ENCODE measurements at regions not wholly inside any gene's neighbourhood (a gene's known extent, or its start where the extent isn't known, plus 50 kb on each side); places are given as distances from the start of the nearest gene placed in this dataset.

GRCh38 chr2:125445495-125445894, 1210.5 kb upstream of the GYPC start:
- Histone ChIP-seq H3K79me2 (ENCODE audit: low read length) (no peaks in the 10 kb centered on the region), H3K27ac (ENCODE audit: low read length) (no peak overlapping the region), H3K4me2 (ENCODE audit: low read length) (no peak overlapping the region), H3K36me3 (ENCODE audit: low read depth, low read length) (no peaks in the 10 kb centered on the region), H3K9me2 (replicated peaks; ENCODE audit: low read length) (no peaks in the 10 kb centered on the region), H4K20me1 (ENCODE audit: low read length) (no peaks in the 10 kb centered on the region), H3K9ac (ENCODE audit: low read length) (no peak overlapping the region), H3K27me3 (ENCODE audit: low read length) (no peaks in the 10 kb centered on the region), H3F3A (ENCODE audit: low read length, unreplicated experiment) (no peaks in the 10 kb centered on the region), H3K4me3 (ENCODE audit: low read length) (no peak overlapping the region), H3K9me3 (ENCODE audit: low read length) (no peaks in the 10 kb centered on the region), H2AFZ (ENCODE audit: low read length) (no peak overlapping the region), H3K4me1 (ENCODE audit: insufficient read depth, low read length) (no peaks in the 10 kb centered on the region)
- ChIA-PET CTCF (no interaction called here), POLR2A (ENCODE audit: unreplicated experiment) (no interaction called here)
- no peak for TF ChIP-seq EZH2phosphoT487 (IDR thresholded peaks at IDR 0.05; ENCODE audit: borderline replicate concordance, low read length)
- no peak for TF ChIP-seq CTCF (conservative IDR thresholded peaks at IDR 0.05; ENCODE audit: low read depth, low read length)
- TF ChIP-seq EZH2 (IDR thresholded peaks at IDR 0.05; ENCODE audit: low read length, unreplicated experiment): no peak
- BruUV-seq (replicated peaks): no TSS peak
- DNase-seq (no peak), ATAC-seq (no peak)
- intact Hi-C loops (cut with micrococcal nuclease): no loop called here

GRCh38 chr2:125450092-125450491, 1205.9 kb upstream of the GYPC start:
- no peaks in the 10 kb centered on the region for H4K20me1 ChIP-seq (ENCODE audit: low read length)
- no peaks in the 10 kb centered on the region for H3K27me3 ChIP-seq (ENCODE audit: low read length)
- no peaks in the 10 kb centered on the region for H3K4me1 ChIP-seq (ENCODE audit: insufficient read depth, low read length)
- no peaks in the 10 kb centered on the region for H3K9me2 ChIP-seq (replicated peaks; ENCODE audit: low read length)
- ATAC-seq: no peak
- H3K9me3 ChIP-seq (ENCODE audit: low read length): peaks cover 6% of the 10 kb centered on the region; the same call in 1 of the 2 replicates
- no TSS peak for BruUV-seq (replicated peaks)
- H3K4me3 ChIP-seq (ENCODE audit: low read length): no peak overlapping the region
- H2AFZ ChIP-seq (ENCODE audit: low read length): no peak overlapping the region
- no peak overlapping the region for H3K4me2 ChIP-seq (ENCODE audit: low read length)
- DNase-seq: no peak
- H3K9ac ChIP-seq (ENCODE audit: low read length): no peak overlapping the region
- no peaks in the 10 kb centered on the region for H3F3A ChIP-seq (ENCODE audit: low read length, unreplicated experiment)
- no peak overlapping the region for H3K27ac ChIP-seq (ENCODE audit: low read length)
- ChIA-PET CTCF (no interaction called here), POLR2A (ENCODE audit: unreplicated experiment) (no interaction called here)
- no peak for TF ChIP-seq EZH2phosphoT487 (IDR thresholded peaks at IDR 0.05; ENCODE audit: borderline replicate concordance, low read length)
- H3K36me3 ChIP-seq (ENCODE audit: low read depth, low read length): no peaks in the 10 kb centered on the region
- intact Hi-C loops (cut with micrococcal nuclease): no loop called here
- H3K79me2 ChIP-seq (ENCODE audit: low read length): no peaks in the 10 kb centered on the region

GRCh38 chr2:125455110-125455509, 1200.8 kb upstream of the GYPC start:
- Histone ChIP-seq H3K79me2 (ENCODE audit: low read length) (no peaks in the 10 kb centered on the region), H4K20me1 (ENCODE audit: low read length) (no peaks in the 10 kb centered on the region), H3K9me3 (ENCODE audit: low read length) (peaks cover 6% of the 10 kb centered on the region; the same call in 1 of the 2 replicates), H3K9me2 (replicated peaks; ENCODE audit: low read length) (no peaks in the 10 kb centered on the region), H3K27ac (ENCODE audit: low read length) (no peak overlapping the region), H3K4me2 (ENCODE audit: low read length) (no peak overlapping the region), H3K4me3 (ENCODE audit: low read length) (no peak overlapping the region), H3K9ac (ENCODE audit: low read length) (no peak overlapping the region), H3K36me3 (ENCODE audit: low read depth, low read length) (no peaks in the 10 kb centered on the region), H3K4me1 (ENCODE audit: insufficient read depth, low read length) (no peaks in the 10 kb centered on the region), H3F3A (ENCODE audit: low read length, unreplicated experiment) (no peaks in the 10 kb centered on the region), H2AFZ (ENCODE audit: low read length) (no peak overlapping the region), H3K27me3 (ENCODE audit: low read length) (no peaks in the 10 kb centered on the region)
- POLR2A ChIA-PET (ENCODE audit: unreplicated experiment): no interaction called here
- DNase-seq: no peak
- ATAC-seq: no peak
- intact Hi-C loops (cut with micrococcal nuclease): no loop called here
- BruUV-seq (replicated peaks): no TSS peak
- TF ChIP-seq EZH2 (IDR thresholded peaks at IDR 0.05; ENCODE audit: low read length, unreplicated experiment): no peak
- TF ChIP-seq EZH2phosphoT487 (IDR thresholded peaks at IDR 0.05; ENCODE audit: borderline replicate concordance, low read length): no peak
- no peak for TF ChIP-seq CTCF (conservative IDR thresholded peaks at IDR 0.05; ENCODE audit: low read depth, low read length)
- CTCF ChIA-PET: no interaction called here
